ENCODE measurements at regions not wholly inside any gene's neighbourhood (a gene's known extent, or its start where the extent isn't known, plus 50 kb on each side); places are given as distances from the start of the nearest gene placed in this dataset.
A peak's percentile ranks its signal among the peaks of the same experiment; 100 is the strongest.

DNA sequence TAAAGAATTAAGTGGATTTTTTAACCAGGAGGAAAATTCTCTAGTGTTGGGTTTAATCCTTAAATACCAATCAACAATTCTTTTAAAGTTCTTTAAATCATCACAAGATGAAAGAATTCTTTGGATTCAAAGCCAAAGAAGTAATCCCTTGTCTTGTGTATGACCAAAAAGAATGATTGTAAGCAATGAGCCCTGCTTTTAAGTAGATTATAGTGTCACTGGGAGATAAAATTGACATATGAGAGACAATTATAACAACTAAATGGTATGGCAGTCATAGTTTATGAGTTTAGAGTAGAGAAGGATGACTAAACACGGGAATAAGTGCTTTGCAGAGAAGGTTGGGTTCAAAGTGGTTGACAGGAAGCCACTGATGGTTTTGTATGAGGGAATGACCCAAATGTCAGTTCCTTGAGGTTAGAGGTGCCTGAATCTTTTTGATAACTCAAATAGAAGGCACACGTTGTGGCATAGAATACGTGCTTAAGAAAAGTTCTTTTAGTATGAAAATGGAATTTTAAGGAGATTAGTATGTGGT lies 199.6 kb upstream of the TCF4 start:
- H3K36me3 Mint-ChIP-seq (ENCODE audit: low read depth): no peaks in the 10 kb centered on the region
- TF ChIP-seq, protein P1, sequence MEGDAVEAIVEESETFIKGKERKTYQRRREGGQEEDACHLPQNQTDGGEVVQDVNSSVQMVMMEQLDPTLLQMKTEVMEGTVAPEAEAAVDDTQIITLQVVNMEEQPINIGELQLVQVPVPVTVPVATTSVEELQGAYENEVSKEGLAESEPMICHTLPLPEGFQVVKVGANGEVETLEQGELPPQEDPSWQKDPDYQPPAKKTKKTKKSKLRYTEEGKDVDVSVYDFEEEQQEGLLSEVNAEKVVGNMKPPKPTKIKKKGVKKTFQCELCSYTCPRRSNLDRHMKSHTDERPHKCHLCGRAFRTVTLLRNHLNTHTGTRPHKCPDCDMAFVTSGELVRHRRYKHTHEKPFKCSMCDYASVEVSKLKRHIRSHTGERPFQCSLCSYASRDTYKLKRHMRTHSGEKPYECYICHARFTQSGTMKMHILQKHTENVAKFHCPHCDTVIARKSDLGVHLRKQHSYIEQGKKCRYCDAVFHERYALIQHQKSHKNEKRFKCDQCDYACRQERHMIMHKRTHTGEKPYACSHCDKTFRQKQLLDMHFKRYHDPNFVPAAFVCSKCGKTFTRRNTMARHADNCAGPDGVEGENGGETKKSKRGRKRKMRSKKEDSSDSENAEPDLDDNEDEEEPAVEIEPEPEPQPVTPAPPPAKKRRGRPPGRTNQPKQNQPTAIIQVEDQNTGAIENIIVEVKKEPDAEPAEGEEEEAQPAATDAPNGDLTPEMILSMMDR (IDR thresholded peaks at IDR 0.05; ENCODE audit: unreplicated experiment in 3 of 3): no peak
- no peak overlapping the region for H3K4me3 Mint-ChIP-seq
- no peaks in the 10 kb centered on the region for H3K4me1 Mint-ChIP-seq
- peaks cover 9% of the 10 kb centered on the region for H3K27me3 Mint-ChIP-seq (ENCODE audit: low read depth)
- peaks cover 5% of the 10 kb centered on the region for H3K9me3 Mint-ChIP-seq
- no peak overlapping the region for H3K27ac Mint-ChIP-seq

- H3K4me1 Mint-ChIP-seq: peaks cover under 1% of the 10 kb centered on the region
- TF ChIP-seq, protein P1 (IDR thresholded peaks at IDR 0.05; ENCODE audit: unreplicated experiment in 3 of 3): no peak
- H3K36me3 Mint-ChIP-seq (ENCODE audit: low read depth): no peaks in the 10 kb centered on the region
- H3K27me3 Mint-ChIP-seq (ENCODE audit: low read depth): peaks cover 14% of the 10 kb centered on the region
- H3K4me3 Mint-ChIP-seq: no peak overlapping the region
- H3K9me3 Mint-ChIP-seq: peaks cover 5% of the 10 kb centered on the region
- H3K27ac Mint-ChIP-seq: no peak overlapping the region
These were observed 198.8 kb upstream of the TCF4 start for GRCh38 chr18:55786651-55787272.

- TF ChIP-seq, protein P1 (IDR thresholded peaks at IDR 0.05; ENCODE audit: unreplicated experiment in 3 of 3): no peak
These were observed 195.9 kb upstream of the TCF4 start for GRCh38 chr18:55783921-55784320.

DNA sequence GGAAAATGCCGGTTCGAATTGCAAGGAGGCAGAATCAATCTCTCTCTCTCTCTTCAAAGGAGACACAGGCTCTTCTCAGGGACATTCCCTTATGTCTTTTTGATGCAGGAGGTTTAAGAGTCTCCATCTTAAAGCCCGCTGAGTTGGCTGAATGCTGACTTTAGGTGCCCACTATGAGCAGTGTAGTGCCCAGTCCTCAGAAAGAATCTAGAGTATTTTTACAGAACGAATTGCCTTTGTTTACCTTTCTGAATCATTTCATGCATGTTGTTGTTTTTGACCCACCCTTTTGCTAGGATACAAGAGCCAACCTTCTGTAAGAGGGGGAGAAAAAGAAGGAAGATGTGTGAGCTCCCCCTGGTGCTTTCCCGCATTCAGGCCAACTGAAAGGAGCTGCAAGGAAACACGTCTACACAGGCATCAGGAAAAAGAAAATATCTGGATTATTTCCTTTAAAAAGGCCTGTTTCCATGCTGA lies 193.5 kb upstream of the TCF4 start:
- peak overlapping the region in 2 of 3 experiments; percentile 9 to 13 for H3K27ac Mint-ChIP-seq
- peaks cover 55% of the 10 kb centered on the region for H3K27me3 Mint-ChIP-seq (ENCODE audit: low read depth)
- peak overlapping the region; percentile 56 to 83 (median 78) for H3K4me3 Mint-ChIP-seq
- TF ChIP-seq, protein P1 (IDR thresholded peaks at IDR 0.05; ENCODE audit: unreplicated experiment in 3 of 3): peak; percentile 51 to 68 (median 58)
- peaks cover 19% of the 10 kb centered on the region for H3K4me1 Mint-ChIP-seq
- H3K9me3 Mint-ChIP-seq: no peaks in the 10 kb centered on the region
- H3K36me3 Mint-ChIP-seq (ENCODE audit: low read depth): no peaks in the 10 kb centered on the region

More at GRCh38 chr18:55783921-55784320, 195.9 kb upstream of the TCF4 start:
- Mint-ChIP-seq H3K27ac (no peak overlapping the region), H3K4me1 (peaks cover 19% of the 10 kb centered on the region), H3K36me3 (ENCODE audit: low read depth) (no peaks in the 10 kb centered on the region), H3K9me3 (peaks cover 5% of the 10 kb centered on the region), H3K27me3 (ENCODE audit: low read depth) (peaks cover 41% of the 10 kb centered on the region), H3K4me3 (no peak overlapping the region)

DNA sequence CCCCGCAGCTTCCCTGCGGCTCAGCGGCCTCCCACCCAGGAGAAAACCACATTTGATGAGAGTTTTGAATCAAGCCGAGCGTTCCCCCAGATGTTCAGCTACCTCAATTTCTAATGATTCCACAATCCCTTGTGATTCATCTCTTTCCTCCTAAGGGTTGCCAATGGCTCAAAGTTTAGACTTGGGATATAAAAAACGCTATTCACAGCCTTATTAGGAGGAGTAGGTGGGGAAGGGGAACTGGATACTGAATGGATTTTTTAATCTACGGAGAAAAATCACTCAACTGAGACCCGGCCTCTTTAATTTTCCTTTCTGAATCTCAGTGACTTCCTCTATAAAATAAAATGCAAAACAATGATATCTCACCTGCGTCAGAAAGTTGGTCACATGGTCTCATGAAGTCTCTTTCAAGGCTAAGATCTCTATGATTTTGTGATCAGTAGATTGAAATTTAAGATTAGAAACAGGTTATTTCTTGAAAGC lies 192.6 kb upstream of the TCF4 start:
- Mint-ChIP-seq H3K27ac (no peak overlapping the region), H3K27me3 (ENCODE audit: low read depth) (peaks cover 59% of the 10 kb centered on the region), H3K4me1 (peaks cover 19% of the 10 kb centered on the region)

More for the DNA sequence above, 192.6 kb upstream of the TCF4 start:
- H3K9me3 Mint-ChIP-seq: no peaks in the 10 kb centered on the region
- peak overlapping the region; percentile 56 to 83 (median 78) for H3K4me3 Mint-ChIP-seq
- TF ChIP-seq, protein P1 (IDR thresholded peaks at IDR 0.05; ENCODE audit: unreplicated experiment in 3 of 3): peak in 1 of 3 experiments; percentile 9
- no peaks in the 10 kb centered on the region for H3K36me3 Mint-ChIP-seq (ENCODE audit: low read depth)

Measured in nephron (organoid).